ENCODE measurements at regions not wholly inside any gene's neighbourhood (a gene's known extent, or its start where the extent isn't known, plus 50 kb on each side); places are given as distances from the start of the nearest gene placed in this dataset.

- Histone ChIP-seq H3K4me3 (ENCODE audit: control insufficient read depth in 2 of 3, extremely low read depth in 1 of 3, insufficient read depth in 2 of 3, low read depth in 1 of 3, low read length in 3 of 3) (no peak overlapping the region), H3K27ac (ENCODE audit: control insufficient read depth, insufficient read depth, low read length) (no peak overlapping the region), H2AFZ (ENCODE audit: control insufficient read depth, low read length) (no peak overlapping the region), H4K20me1 (ENCODE audit: control insufficient read depth, extremely low read depth, insufficient read depth, low read length) (no peaks in the 10 kb centered on the region), H3K4me1 (ENCODE audit: control insufficient read depth, extremely low read depth, insufficient read depth, low read length) (peaks cover 9% of the 10 kb centered on the region), H3K36me3 (ENCODE audit: control insufficient read depth in 2 of 2, extremely low read depth in 1 of 2, insufficient read depth in 2 of 2, low read length in 2 of 2) (no peaks in the 10 kb centered on the region), H3K27me3 (ENCODE audit: control insufficient read depth, extremely low read depth, insufficient read depth, low read length) (no peaks in the 10 kb centered on the region), H3K79me2 (ENCODE audit: control insufficient read depth, insufficient read depth, low read length) (no peaks in the 10 kb centered on the region), H3K9me3 (ENCODE audit: control insufficient read depth, low read depth, low read length) (no peaks in the 10 kb centered on the region), H3K9me1 (ENCODE audit: control insufficient read depth, extremely low read depth, insufficient read depth, low read length) (no peaks in the 10 kb centered on the region), H3K9ac (ENCODE audit: control insufficient read depth, extremely low read depth, insufficient read depth, low read length) (no peak overlapping the region), H3K4me2 (ENCODE audit: control insufficient read depth, extremely low read depth, insufficient read depth, low read depth, low read length) (no peak overlapping the region)
- dilution Hi-C loops (cut with MboI; ENCODE audit: extremely low pct_ligation_motif_present, low sequenced_read_pairs): no loop called here
- DNase-seq (ENCODE audit: low read depth, low spot score) (no peak), FAIRE-seq (no peak)
- no peak for TF ChIP-seq EZH2 (IDR thresholded peaks at IDR 0.05; ENCODE audit: low read length)
- TF ChIP-seq CTCF (optimal IDR thresholded peaks at IDR 0.05 in 1 of 3, IDR thresholded peaks at IDR 0.05 in 1 of 3, conservative IDR thresholded peaks at IDR 0.05 in 1 of 3; ENCODE audit: extremely low read depth in 1 of 3, insufficient read depth in 2 of 3, low read length in 3 of 3): no peak
These were observed 82.9 kb upstream of the MAP1LC3B2 start for GRCh38 chr12:116476227-116476822.

- TF ChIP-seq CTCF (optimal IDR thresholded peaks at IDR 0.05 in 1 of 3, IDR thresholded peaks at IDR 0.05 in 1 of 3, conservative IDR thresholded peaks at IDR 0.05 in 1 of 3; ENCODE audit: extremely low read depth in 1 of 3, insufficient read depth in 2 of 3, low read length in 3 of 3) (no peak), EZH2 (IDR thresholded peaks at IDR 0.05; ENCODE audit: low read length) (no peak)
- DNase-seq (ENCODE audit: low read depth, low spot score): no peak
- H3K27ac ChIP-seq (ENCODE audit: control insufficient read depth, insufficient read depth, low read length): no peak overlapping the region
- no peak for FAIRE-seq
- H3K36me3 ChIP-seq (ENCODE audit: control insufficient read depth in 2 of 2, extremely low read depth in 1 of 2, insufficient read depth in 2 of 2, low read length in 2 of 2): no peaks in the 10 kb centered on the region
- H3K9ac ChIP-seq (ENCODE audit: control insufficient read depth, extremely low read depth, insufficient read depth, low read length): no peak overlapping the region
- H3K4me1 ChIP-seq (ENCODE audit: control insufficient read depth, extremely low read depth, insufficient read depth, low read length): peaks cover 9% of the 10 kb centered on the region
- H3K27me3 ChIP-seq (ENCODE audit: control insufficient read depth, extremely low read depth, insufficient read depth, low read length): no peaks in the 10 kb centered on the region
- H3K9me1 ChIP-seq (ENCODE audit: control insufficient read depth, extremely low read depth, insufficient read depth, low read length): no peaks in the 10 kb centered on the region
- no peak overlapping the region for H3K4me2 ChIP-seq (ENCODE audit: control insufficient read depth, extremely low read depth, insufficient read depth, low read depth, low read length)
- H3K79me2 ChIP-seq (ENCODE audit: control insufficient read depth, insufficient read depth, low read length): no peaks in the 10 kb centered on the region
- H4K20me1 ChIP-seq (ENCODE audit: control insufficient read depth, extremely low read depth, insufficient read depth, low read length): no peaks in the 10 kb centered on the region
- H3K9me3 ChIP-seq (ENCODE audit: control insufficient read depth, low read depth, low read length): no peaks in the 10 kb centered on the region
- H3K4me3 ChIP-seq (ENCODE audit: control insufficient read depth in 2 of 3, extremely low read depth in 1 of 3, insufficient read depth in 2 of 3, low read depth in 1 of 3, low read length in 3 of 3): no peak overlapping the region
- no peak overlapping the region for H2AFZ ChIP-seq (ENCODE audit: control insufficient read depth, low read length)
- dilution Hi-C loops (cut with MboI; ENCODE audit: extremely low pct_ligation_motif_present, low sequenced_read_pairs): no loop called here
These were observed 80.9 kb upstream of the MAP1LC3B2 start for GRCh38 chr12:116478243-116478773.
